Sigmoid colon (tissue), 6 donors: ENCODE measurements at regions not wholly inside any gene's neighbourhood (a gene's known extent, or its start where the extent isn't known, plus 50 kb on each side); places are given as distances from the start of the nearest gene placed in this dataset.

Experiments used
- DNase-seq: peaks from one replicate; pipeline ENCODE4 v3.0.0-alpha.2; 2019
- H3K27ac ChIP-seq, 4 donors: fragments of 200-600 bp; sonication (generic); one replicate each; pipeline ENCODE4 v1.5.1; 2016 to 2019; ENCODE audit warnings: mild to moderate bottlenecking in 1 of 4
- H3K27me3 ChIP-seq, 3 donors: fragments of 200-600 bp; sonication (generic); one replicate each; pipeline ENCODE4 v1.5.1; 2019; ENCODE audit warnings: mild to moderate bottlenecking in 1 of 3
- H3K36me3 ChIP-seq, 4 donors: fragments of 200-600 bp; sonication (generic); one replicate each; pipeline ENCODE4 v1.5.1; 2016 to 2019
- H3K4me1 ChIP-seq, 4 donors: fragments of 200-600 bp; sonication (generic); one replicate each; pipeline ENCODE4 v1.5.1; 2017 to 2019
- H3K4me3 ChIP-seq, 4 donors: fragments of 200-600 bp; sonication (generic); one replicate each; pipeline ENCODE4 v1.5.1; 2017 to 2019; ENCODE audit warnings: mild to moderate bottlenecking in 2 of 4, moderate library complexity in 1 of 4
- H3K9me3 ChIP-seq, 4 donors: fragments of 200-600 bp in 3 of 4; sonication (generic) in 3 of 4; one replicate each; pipeline versions ENCODE4 v1.5.1 to v1.6.1; 2013 to 2019
- EP300 ChIP-seq, 4 donors: sonication (generic); formaldehyde crosslinking; IDR thresholded peaks; one replicate each; pipeline ENCODE4 v1.6.1; 2017; ENCODE audit warnings: antibody characterized with exemption in 4 of 4
- POLR2A ChIP-seq, 2 donors: fragments of 450-650 bp; IDR thresholded peaks; one replicate each; pipeline ENCODE4 v1.6.1; 2016; ENCODE audit warnings: antibody characterized with exemption in 2 of 2, mild to moderate bottlenecking in 2 of 2, moderate library complexity in 2 of 2
- POLR2AphosphoS5 ChIP-seq, 4 donors: sonication (generic); formaldehyde crosslinking; IDR thresholded peaks; one replicate each; pipeline ENCODE4 v1.6.1; 2017; ENCODE audit warnings: antibody characterized with exemption in 4 of 4
- WGBS, 2 donors: extraction: QIAGEN DNeasy Blood & Tissue Kit; methylation state at CpG; one replicate each; pipeline ENCODE4 v1.1.7; 2013; 5-methylcytosine and 5-hydroxymethylcytosine counted together
- intact Hi-C: fragments of 100-400 bp; cut with DNase I; formaldehyde crosslinking; loops from one replicate; pipeline ENCODE4 v1.15.1; 2023
- TF ChIP-seq, protein P1 (sequence below), 4 experiments: fragments of 450-650 bp in 3 of 4; fragments of 200-600 bp in 1 of 4; IDR thresholded peaks; one replicate each; pipeline ENCODE4 v1.5.1; 2016 to 2019; ENCODE audit warnings: antibody characterized with exemption in 4 of 4, mild to moderate bottlenecking in 3 of 4, moderate library complexity in 2 of 4
- donor health status: healthy with polysubstance abuse.
- donor health status: healthy.

- DNase-seq: no peak
- H3K9me3 ChIP-seq: peaks cover 0 to 3% (median 0%) of the 10 kb centered on the region in 4 donors
- no peak overlapping the region for H3K4me3 ChIP-seq
- intact Hi-C loops: no loop called here
- no peaks in the 10 kb centered on the region for H3K36me3 ChIP-seq
- TF ChIP-seq POLR2A (IDR thresholded peaks at IDR 0.05) (no peak), POLR2AphosphoS5 (IDR thresholded peaks at IDR 0.05) (no peak), EP300 (IDR thresholded peaks at IDR 0.05) (no peak)
- TF ChIP-seq, protein P1, sequence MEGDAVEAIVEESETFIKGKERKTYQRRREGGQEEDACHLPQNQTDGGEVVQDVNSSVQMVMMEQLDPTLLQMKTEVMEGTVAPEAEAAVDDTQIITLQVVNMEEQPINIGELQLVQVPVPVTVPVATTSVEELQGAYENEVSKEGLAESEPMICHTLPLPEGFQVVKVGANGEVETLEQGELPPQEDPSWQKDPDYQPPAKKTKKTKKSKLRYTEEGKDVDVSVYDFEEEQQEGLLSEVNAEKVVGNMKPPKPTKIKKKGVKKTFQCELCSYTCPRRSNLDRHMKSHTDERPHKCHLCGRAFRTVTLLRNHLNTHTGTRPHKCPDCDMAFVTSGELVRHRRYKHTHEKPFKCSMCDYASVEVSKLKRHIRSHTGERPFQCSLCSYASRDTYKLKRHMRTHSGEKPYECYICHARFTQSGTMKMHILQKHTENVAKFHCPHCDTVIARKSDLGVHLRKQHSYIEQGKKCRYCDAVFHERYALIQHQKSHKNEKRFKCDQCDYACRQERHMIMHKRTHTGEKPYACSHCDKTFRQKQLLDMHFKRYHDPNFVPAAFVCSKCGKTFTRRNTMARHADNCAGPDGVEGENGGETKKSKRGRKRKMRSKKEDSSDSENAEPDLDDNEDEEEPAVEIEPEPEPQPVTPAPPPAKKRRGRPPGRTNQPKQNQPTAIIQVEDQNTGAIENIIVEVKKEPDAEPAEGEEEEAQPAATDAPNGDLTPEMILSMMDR (IDR thresholded peaks at IDR 0.05): no peak
- 48 to 70% methylated on average over 7 of the region's 7 CpGs for WGBS, 2 donors
- H3K4me1 ChIP-seq: peaks cover 0 to 7% (median 0%) of the 10 kb centered on the region in 4 donors
- H3K27me3 ChIP-seq: no peaks in the 10 kb centered on the region
- no peak overlapping the region for H3K27ac ChIP-seq
Observed at GRCh38 chr5:4383518-4384198, 756.5 kb upstream of the ADAMTS16 start.

DNA sequence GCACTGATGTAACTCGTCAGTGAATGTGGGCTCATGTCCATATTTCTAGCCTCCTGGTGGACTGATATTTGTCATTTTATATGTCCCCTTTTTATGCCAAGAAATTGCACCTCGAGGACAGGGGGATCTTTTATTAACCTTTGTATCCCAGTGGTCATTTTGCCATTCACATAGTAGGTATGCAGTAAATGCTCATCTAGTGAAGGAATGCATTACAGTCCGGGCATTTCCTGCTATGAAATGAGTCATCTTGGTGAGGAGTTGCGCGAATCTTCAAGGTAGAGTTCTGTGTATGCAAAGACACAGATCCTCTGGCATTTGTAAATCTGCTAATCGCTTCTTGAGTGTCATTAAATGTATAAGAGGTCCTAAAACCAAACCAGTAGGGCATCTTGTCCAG, 755.5 kb upstream of the ADAMTS16 start:
- Histone ChIP-seq H3K27ac (no peak overlapping the region), H3K27me3 (no peaks in the 10 kb centered on the region), H3K4me3 (no peak overlapping the region), H3K9me3 (peaks cover 0 to 3% (median 0%) of the 10 kb centered on the region in 4 donors), H3K36me3 (no peaks in the 10 kb centered on the region), H3K4me1 (peaks cover 0 to 7% (median 0%) of the 10 kb centered on the region in 4 donors)
- intact Hi-C loops: no loop called here
- WGBS, 2 donors: 68 to 75% methylated on average over 6 of the region's 6 CpGs
- DNase-seq: no peak
- TF ChIP-seq, protein P1 (IDR thresholded peaks at IDR 0.05): no peak
- TF ChIP-seq POLR2AphosphoS5 (IDR thresholded peaks at IDR 0.05): no peak
- TF ChIP-seq POLR2A (IDR thresholded peaks at IDR 0.05): no peak
- TF ChIP-seq EP300 (IDR thresholded peaks at IDR 0.05): no peak

- H3K27me3 ChIP-seq: no peaks in the 10 kb centered on the region
- intact Hi-C loops: no loop called here
- DNase-seq: no peak
- 95 to 96% methylated on average over 1 of the region's 1 CpG for WGBS, 2 donors
- H3K9me3 ChIP-seq: no peaks in the 10 kb centered on the region
- no peak overlapping the region for H3K4me3 ChIP-seq
- peaks cover 0 to 7% (median 0%) of the 10 kb centered on the region in 4 donors for H3K4me1 ChIP-seq
- TF ChIP-seq POLR2AphosphoS5 (IDR thresholded peaks at IDR 0.05): no peak
- no peak for TF ChIP-seq EP300 (IDR thresholded peaks at IDR 0.05)
- no peak for TF ChIP-seq POLR2A (IDR thresholded peaks at IDR 0.05)
- TF ChIP-seq, protein P1 (IDR thresholded peaks at IDR 0.05): no peak
- H3K27ac ChIP-seq: no peak overlapping the region
- no peaks in the 10 kb centered on the region for H3K36me3 ChIP-seq
Observed at GRCh38 chr5:4386152-4386551, 754.0 kb upstream of the ADAMTS16 start.

- intact Hi-C loops: no loop called here
- no peak for DNase-seq
- Histone ChIP-seq H3K4me1 (peaks cover 0 to 7% (median 0%) of the 10 kb centered on the region in 4 donors), H3K9me3 (no peaks in the 10 kb centered on the region), H3K36me3 (no peaks in the 10 kb centered on the region), H3K4me3 (no peak overlapping the region), H3K27ac (no peak overlapping the region), H3K27me3 (no peaks in the 10 kb centered on the region)
- 90 to 91% methylated on average over 3 of the region's 3 CpGs for WGBS, 2 donors
- TF ChIP-seq EP300 (IDR thresholded peaks at IDR 0.05): no peak
- no peak for TF ChIP-seq POLR2AphosphoS5 (IDR thresholded peaks at IDR 0.05)
- TF ChIP-seq POLR2A (IDR thresholded peaks at IDR 0.05): no peak
- TF ChIP-seq, protein P1 (IDR thresholded peaks at IDR 0.05): no peak
Observed at GRCh38 chr5:4387290-4387689, 752.8 kb upstream of the ADAMTS16 start.

DNA sequence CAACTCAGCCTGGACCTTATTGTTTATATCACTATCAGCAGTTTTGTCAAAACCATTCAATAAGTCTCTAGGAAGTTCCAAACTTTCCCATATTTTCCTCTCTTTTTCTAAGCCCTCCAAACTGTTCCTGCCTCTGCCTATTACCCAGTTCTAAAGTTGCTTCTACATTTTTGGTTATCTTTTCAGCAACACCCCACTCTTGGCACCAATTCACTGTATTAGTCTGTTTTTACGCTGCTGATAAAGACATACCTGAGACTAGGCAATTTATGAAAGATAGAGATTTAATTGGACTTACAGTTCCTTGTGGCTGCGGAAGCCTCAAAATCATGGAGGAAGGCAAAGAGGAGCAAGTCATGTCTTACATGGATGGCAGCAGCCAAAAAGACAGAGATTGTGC, 744.4 kb upstream of the ADAMTS16 start:
- Histone ChIP-seq H3K27ac (no peak overlapping the region), H3K4me3 (no peak overlapping the region), H3K36me3 (no peaks in the 10 kb centered on the region), H3K9me3 (no peaks in the 10 kb centered on the region), H3K4me1 (no peaks in the 10 kb centered on the region), H3K27me3 (no peaks in the 10 kb centered on the region)
- WGBS, 2 donors: 48 to 93% methylated on average over 2 of the region's 2 CpGs
- TF ChIP-seq POLR2A (IDR thresholded peaks at IDR 0.05): no peak
- TF ChIP-seq, protein P1 (IDR thresholded peaks at IDR 0.05): no peak
- no peak for DNase-seq
- intact Hi-C loops: no loop called here
